GM12872 (cell line): ENCODE measurements at regions not wholly inside any gene's neighbourhood (a gene's known extent, or its start where the extent isn't known, plus 50 kb on each side); places are given as distances from the start of the nearest gene placed in this dataset.

Experiments
- TF ChIP-seq, protein P1 (sequence below): IDR thresholded peaks from 3 replicates; pipeline ENCODE4 v1.5.1; 2011; ENCODE audit warnings: low read depth, mild to moderate bottlenecking, low read length, moderate library complexity; ENCODE audit not compliant: insufficient read depth

DNA sequence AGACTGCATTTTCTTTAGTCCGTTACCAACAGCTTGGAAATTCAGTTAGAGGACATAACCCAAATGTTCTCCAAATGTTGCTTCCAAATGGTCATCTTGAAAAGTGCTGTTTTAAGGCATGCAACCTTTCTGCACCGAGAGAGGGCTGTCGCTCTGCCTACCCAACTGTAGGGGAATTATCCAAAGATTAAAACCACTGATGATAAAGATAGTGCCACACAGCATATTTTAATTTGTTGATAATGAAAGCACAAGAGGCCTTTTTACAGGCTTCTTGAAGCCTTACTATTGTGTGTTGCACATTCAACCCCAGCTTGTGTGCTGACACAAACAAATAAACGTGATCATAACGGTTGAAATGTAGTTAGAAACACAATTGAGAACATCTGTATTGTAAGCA is 121.5 kb downstream of the LMO4 start:
- TF ChIP-seq, protein P1, sequence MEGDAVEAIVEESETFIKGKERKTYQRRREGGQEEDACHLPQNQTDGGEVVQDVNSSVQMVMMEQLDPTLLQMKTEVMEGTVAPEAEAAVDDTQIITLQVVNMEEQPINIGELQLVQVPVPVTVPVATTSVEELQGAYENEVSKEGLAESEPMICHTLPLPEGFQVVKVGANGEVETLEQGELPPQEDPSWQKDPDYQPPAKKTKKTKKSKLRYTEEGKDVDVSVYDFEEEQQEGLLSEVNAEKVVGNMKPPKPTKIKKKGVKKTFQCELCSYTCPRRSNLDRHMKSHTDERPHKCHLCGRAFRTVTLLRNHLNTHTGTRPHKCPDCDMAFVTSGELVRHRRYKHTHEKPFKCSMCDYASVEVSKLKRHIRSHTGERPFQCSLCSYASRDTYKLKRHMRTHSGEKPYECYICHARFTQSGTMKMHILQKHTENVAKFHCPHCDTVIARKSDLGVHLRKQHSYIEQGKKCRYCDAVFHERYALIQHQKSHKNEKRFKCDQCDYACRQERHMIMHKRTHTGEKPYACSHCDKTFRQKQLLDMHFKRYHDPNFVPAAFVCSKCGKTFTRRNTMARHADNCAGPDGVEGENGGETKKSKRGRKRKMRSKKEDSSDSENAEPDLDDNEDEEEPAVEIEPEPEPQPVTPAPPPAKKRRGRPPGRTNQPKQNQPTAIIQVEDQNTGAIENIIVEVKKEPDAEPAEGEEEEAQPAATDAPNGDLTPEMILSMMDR: no peak

DNA sequence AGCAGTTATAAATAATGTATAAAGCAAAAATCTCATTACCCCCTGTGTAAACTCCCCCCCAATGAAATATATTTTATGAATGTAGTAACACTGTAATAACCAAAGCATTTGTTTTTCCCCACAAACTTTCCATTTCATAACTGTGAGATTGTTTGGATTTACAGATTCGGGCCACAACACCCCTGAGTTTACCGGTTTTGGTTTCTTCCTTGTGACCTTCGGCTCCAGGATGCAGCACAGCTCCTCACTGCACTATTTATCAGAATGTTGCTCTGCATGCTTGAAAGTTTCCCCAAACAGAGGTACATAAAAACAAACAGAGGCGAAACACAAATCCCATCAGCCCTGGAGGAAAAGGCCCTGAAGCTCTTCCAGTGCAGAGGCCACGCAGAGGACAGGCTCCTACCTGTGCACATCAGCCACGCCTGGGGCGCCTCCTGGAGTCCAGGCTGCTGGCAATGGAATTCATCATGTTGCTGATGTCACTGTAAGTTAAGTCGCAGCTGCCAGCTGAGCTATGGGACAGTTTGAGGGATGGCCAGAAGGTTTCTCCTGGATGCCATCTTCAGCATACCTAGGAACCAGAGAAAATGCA is 122.0 kb downstream of the LMO4 start:
- TF ChIP-seq, protein P1: 0 out of 3 replicates have a peak, but pooled peaks have one; percentile 6

DNA sequence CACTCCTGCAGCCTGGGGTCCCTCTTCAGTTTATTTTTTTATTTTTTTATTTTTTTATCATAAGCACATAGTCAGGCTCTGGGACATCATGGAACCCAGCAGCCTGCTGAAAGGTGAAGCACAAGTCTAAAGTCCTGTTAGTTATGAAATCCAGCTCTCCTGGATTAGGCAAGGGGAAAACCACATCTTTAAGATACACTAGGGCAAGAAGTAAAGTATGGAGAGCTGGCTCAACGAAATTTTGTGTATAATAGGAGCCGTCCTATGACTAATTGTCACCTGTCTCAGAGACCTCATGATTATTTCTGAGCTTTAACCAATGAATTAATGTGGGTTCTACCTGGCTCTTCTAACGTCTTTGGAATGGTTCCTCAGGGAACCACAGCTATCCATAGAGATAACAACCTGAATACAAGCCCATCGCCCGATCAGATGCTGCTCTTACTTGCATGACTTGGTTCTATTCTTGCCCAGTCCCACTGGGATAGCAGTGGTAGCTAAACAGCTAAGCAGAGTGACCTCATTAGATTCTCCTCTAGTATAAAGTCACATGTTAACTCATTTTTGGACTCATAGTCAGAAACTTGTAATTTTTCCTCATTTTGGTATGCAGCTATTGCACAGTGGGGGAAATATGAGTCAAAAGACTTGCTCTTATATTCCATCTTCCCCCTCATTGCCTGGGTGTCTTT is 122.7 kb downstream of the LMO4 start:
- TF ChIP-seq, protein P1: no peak

DNA sequence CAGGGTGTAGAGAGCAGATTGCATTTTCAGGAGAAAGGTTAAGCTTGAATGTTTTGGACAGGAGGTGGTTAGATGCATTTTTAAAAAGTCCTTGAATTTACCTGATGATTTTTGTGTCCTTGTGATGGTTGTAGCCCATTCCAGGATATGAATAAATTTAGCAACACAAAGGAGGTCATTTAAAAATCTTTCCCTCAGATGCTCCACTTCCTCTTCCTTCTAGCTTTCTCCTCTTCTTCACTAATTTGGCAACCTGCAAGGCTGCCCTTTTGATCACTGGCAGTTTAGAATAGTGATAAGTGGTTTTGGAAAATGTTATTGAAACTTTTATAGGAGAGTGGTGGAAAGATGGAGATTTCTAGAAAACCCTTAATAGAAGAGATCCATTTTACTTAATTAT is 124.0 kb downstream of the LMO4 start:
- TF ChIP-seq, protein P1: no peak

DNA sequence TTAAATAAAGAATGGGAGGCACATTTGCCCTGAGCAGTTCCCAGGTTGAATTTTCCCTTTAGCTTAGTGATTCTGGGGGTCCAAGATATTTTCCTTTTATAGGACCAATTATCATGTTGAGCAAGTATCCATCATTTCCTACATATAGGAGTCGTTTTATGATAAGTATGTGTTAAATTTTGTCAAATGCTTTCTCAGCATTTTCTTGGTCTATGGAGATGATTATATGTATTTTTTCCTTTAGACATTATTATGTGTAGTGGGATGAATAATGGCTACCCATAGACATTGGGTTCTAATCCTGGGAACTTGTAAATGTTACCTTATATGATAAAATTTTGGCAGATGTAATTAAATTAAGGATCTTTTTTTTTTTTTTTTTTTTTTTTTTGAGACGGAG is 128.7 kb downstream of the LMO4 start:
- TF ChIP-seq, protein P1: no peak

DNA sequence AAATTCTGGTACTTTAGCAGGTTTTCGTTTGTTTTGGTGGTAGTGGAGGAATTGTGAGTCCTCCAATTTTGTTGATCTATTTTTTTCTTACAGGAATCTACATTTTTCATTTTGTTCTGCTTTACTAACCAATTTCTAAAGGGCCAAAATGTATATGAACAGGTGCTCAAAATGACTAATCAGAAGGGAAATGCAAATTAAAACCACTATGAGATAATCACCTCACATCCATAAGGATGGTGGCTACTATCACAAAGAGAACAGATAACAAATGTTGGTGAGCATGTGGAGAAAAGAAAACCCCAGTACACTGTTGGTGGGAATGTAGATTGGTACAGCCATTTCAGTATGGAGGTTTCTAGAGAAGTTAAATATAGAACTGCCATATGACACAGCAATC is 134.2 kb downstream of the LMO4 start:
- TF ChIP-seq, protein P1: no peak

DNA sequence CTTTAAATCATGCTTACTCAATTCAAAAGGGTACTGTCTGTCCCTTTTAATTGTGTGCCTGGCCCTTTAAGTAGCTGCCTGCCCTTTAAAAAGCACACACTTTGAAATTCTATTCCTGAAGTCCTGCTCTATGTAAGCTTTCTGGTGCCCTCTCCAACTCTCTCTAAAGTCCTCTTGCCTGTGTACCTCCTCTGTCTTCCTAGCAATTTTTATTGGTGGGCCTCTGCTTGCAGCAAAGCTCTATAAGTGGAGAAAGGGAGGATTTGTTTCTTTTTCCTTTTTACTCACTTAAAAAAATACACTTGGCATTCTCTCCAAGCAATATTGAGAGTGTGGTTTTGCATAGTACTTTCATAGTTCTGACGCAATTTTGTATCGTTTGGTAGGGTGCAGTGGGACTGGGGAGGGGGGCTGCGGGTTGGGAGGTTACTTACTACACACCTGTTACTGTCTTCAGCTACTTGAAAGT is 135.4 kb downstream of the LMO4 start:
- TF ChIP-seq, protein P1: no peak
